Neuronal stem cell (in vitro differentiated cells): ENCODE measurements at regions not wholly inside any gene's neighbourhood (a gene's known extent, or its start where the extent isn't known, plus 50 kb on each side); places are given as distances from the start of the nearest gene placed in this dataset.

ENCODE experiments used
- DNase-seq: peaks from one replicate; pipeline ENCODE4 v3.0.0-alpha.2; 2013; ENCODE audit warnings: low spot score
- H2AFZ ChIP-seq: one replicate; pipeline ENCODE4 v1.6.1; 2013; ENCODE audit warnings: mild to moderate bottlenecking, low read length, inconsistent platforms
- H2AK5ac ChIP-seq: 2 replicates; pipeline ENCODE4 v1.6.1; 2013; ENCODE audit warnings: low read depth, mild to moderate bottlenecking, inconsistent platforms, low read length, moderate library complexity, mixed read lengths
- H2BK120ac ChIP-seq: 2 replicates; pipeline ENCODE4 v1.6.1; 2013; ENCODE audit warnings: low read depth, mild to moderate bottlenecking, inconsistent platforms, low read length, moderate library complexity, mixed read lengths
- H2BK12ac ChIP-seq: one replicate; pipeline ENCODE4 v1.6.1; 2013; ENCODE audit warnings: low read length, inconsistent platforms
- H2BK15ac ChIP-seq: 2 replicates; pipeline ENCODE4 v1.6.1; 2013; ENCODE audit warnings: mild to moderate bottlenecking, low read length, inconsistent platforms, mixed read lengths
- H2BK5ac ChIP-seq: one replicate; pipeline ENCODE4 v1.6.1; 2013; ENCODE audit warnings: inconsistent platforms, mild to moderate bottlenecking, low read length, moderate library complexity
- H3K14ac ChIP-seq: one replicate; pipeline ENCODE4 v1.6.1; 2013; ENCODE audit warnings: low read length, inconsistent platforms
- H3K18ac ChIP-seq: 2 replicates; pipeline ENCODE4 v1.6.1; 2013; ENCODE audit warnings: low read length, inconsistent platforms
- H3K23ac ChIP-seq: 2 replicates; pipeline ENCODE4 v1.6.1; 2013; ENCODE audit warnings: low read depth, mild to moderate bottlenecking, mixed read lengths, low read length, inconsistent platforms; ENCODE audit not compliant: poor library complexity
- H3K27ac ChIP-seq: replicated peaks from 3 replicates; pipeline ENCODE4 v1.5.1; 2013; ENCODE audit warnings: low read length, inconsistent platforms
- H3K27me3 ChIP-seq, 3 experiments: 2 replicates each; pipeline ENCODE4 v1.6.1; 2013; ENCODE audit warnings: low read length in 3 of 3, mild to moderate bottlenecking in 2 of 3, inconsistent platforms in 1 of 3, low read depth in 1 of 3, mixed read lengths in 1 of 3, moderate library complexity in 1 of 3; ENCODE audit not compliant: control insufficient read depth in 3 of 3, insufficient read depth in 3 of 3
- H3K36me3 ChIP-seq, 2 donors: replicated peaks in 1 of 2; 2 replicates each; pipeline ENCODE4 v1.6.1; 2013; ENCODE audit warnings: low read length in 2 of 2; ENCODE audit not compliant: control insufficient read depth in 2 of 2, insufficient read depth in 2 of 2
- H3K4ac ChIP-seq: 2 replicates; pipeline ENCODE4 v1.6.1; 2013; ENCODE audit warnings: inconsistent platforms, mild to moderate bottlenecking, low read length, moderate library complexity
- H3K4me1 ChIP-seq, 2 donors: 1 replicate in 1 of 2; 2 replicates in 1 of 2; pipeline ENCODE4 v1.6.1; 2013; ENCODE audit warnings: low read length in 2 of 2, low read depth in 1 of 2; ENCODE audit not compliant: control insufficient read depth in 2 of 2, insufficient read depth in 1 of 2
- H3K4me2 ChIP-seq: one replicate; pipeline ENCODE4 v1.6.1; 2013; ENCODE audit warnings: mild to moderate bottlenecking, low read length, inconsistent platforms; ENCODE audit not compliant: insufficient read depth, poor library complexity, severe bottlenecking
- H3K4me3 ChIP-seq, 2 donors: 2 replicates each; pipeline ENCODE4 v1.5.1; 2013; ENCODE audit warnings: low read length in 2 of 2, mild to moderate bottlenecking in 2 of 2, inconsistent platforms in 1 of 2, moderate library complexity in 1 of 2
- H3K79me1 ChIP-seq: one replicate; pipeline ENCODE4 v1.6.1; 2013; ENCODE audit warnings: low read depth, mild to moderate bottlenecking, inconsistent platforms, low read length, moderate library complexity
- H3K9ac ChIP-seq: one replicate; pipeline ENCODE4 v1.6.1; 2013; ENCODE audit warnings: mild to moderate bottlenecking, low read depth, low read length, inconsistent platforms; ENCODE audit not compliant: poor library complexity
- H3K9me3 ChIP-seq, 2 donors: replicated peaks in 1 of 2; 2 replicates each; pipeline versions ENCODE3 to v1.6.1; 2013; ENCODE audit warnings: low read length in 2 of 2, mild to moderate bottlenecking in 2 of 2, inconsistent platforms in 1 of 2, low read depth in 1 of 2, mixed read lengths in 1 of 2, moderate library complexity in 1 of 2; ENCODE audit not compliant: control insufficient read depth in 2 of 2, insufficient read depth in 1 of 2
- H4K8ac ChIP-seq: one replicate; pipeline ENCODE4 v1.6.1; 2013; ENCODE audit warnings: low read depth, mild to moderate bottlenecking, inconsistent platforms, low read length, moderate library complexity
- H4K91ac ChIP-seq: one replicate; pipeline ENCODE4 v1.6.1; 2013; ENCODE audit warnings: low read length, low read depth, mild to moderate bottlenecking, inconsistent platforms; ENCODE audit not compliant: poor library complexity
- WGBS, 2 donors: extraction: QIAGEN DNeasy Blood & Tissue Kit; methylation state at CpG; one replicate each; pipeline ENCODE4 v1.1.7; 2013; ENCODE audit warnings: missing lambda C conversion rate in 2 of 2, mixed read lengths in 1 of 2; ENCODE audit not compliant: insufficient read length in 2 of 2, insufficient replicate concordance in 1 of 2; ENCODE audit errors: extremely low coverage in 2 of 2; 5-methylcytosine and 5-hydroxymethylcytosine counted together

- DNase-seq: no peak
- Histone ChIP-seq H3K79me1 (no peaks in the 10 kb centered on the region), H3K27ac (no peak overlapping the region), H4K8ac (no peak overlapping the region), H3K9ac (no peak overlapping the region), H4K91ac (no peak overlapping the region), H3K27me3 (peaks cover 0 to 3% (median 0%) of the 10 kb centered on the region in 3 experiments), H2BK15ac (no peak overlapping the region), H3K9me3 (peaks cover 0 to 2% of the 10 kb centered on the region in 2 donors), H3K4me1 (no peaks in the 10 kb centered on the region), H3K14ac (no peak overlapping the region), H2BK5ac (no peak overlapping the region), H2AFZ (no peak overlapping the region), H3K4me2 (no peak overlapping the region), H3K36me3 (no peaks in the 10 kb centered on the region), H3K4ac (no peak overlapping the region), H3K18ac (peak overlapping the region; percentile 37), H2BK12ac (no peak overlapping the region), H3K4me3 (no peak overlapping the region), H2AK5ac (no peak overlapping the region), H3K23ac (no peak overlapping the region), H2BK120ac (no peak overlapping the region)
- no CpG with 5 or more reads among the region's 5 CpGs for WGBS, 2 donors
Measured at GRCh38 chr21:35603494-35603893, 456.8 kb downstream of the SETD4 start.

- Histone ChIP-seq H2BK5ac (no peak overlapping the region), H3K4ac (no peak overlapping the region), H4K91ac (no peak overlapping the region), H3K79me1 (no peaks in the 10 kb centered on the region), H2BK15ac (no peak overlapping the region), H3K36me3 (no peaks in the 10 kb centered on the region), H2BK12ac (no peak overlapping the region), H4K8ac (no peak overlapping the region), H3K9ac (no peak overlapping the region), H2BK120ac (no peak overlapping the region), H2AFZ (no peak overlapping the region), H3K9me3 (peaks cover 0 to 2% of the 10 kb centered on the region in 2 donors), H3K23ac (no peak overlapping the region), H3K27ac (no peak overlapping the region), H3K14ac (no peak overlapping the region), H2AK5ac (no peak overlapping the region), H3K27me3 (peaks cover 0 to 3% (median 0%) of the 10 kb centered on the region in 3 experiments), H3K4me3 (no peak overlapping the region), H3K4me2 (no peak overlapping the region), H3K4me1 (no peaks in the 10 kb centered on the region), H3K18ac (no peak overlapping the region)
- DNase-seq: no peak
- no CpG with 5 or more reads among the region's 7 CpGs for WGBS, 2 donors
Measured at GRCh38 chr21:35602811-35603362, 457.4 kb downstream of the SETD4 start.

GRCh38 chr21:35601211-35601610, 459.1 kb downstream of the SETD4 start:
- no peaks in the 10 kb centered on the region for H3K36me3 ChIP-seq
- no peak overlapping the region for H3K4ac ChIP-seq
- H2AFZ ChIP-seq: no peak overlapping the region
- no peaks in the 10 kb centered on the region for H3K9me3 ChIP-seq
- peaks cover 0 to 3% (median 0%) of the 10 kb centered on the region in 3 experiments for H3K27me3 ChIP-seq
- H2BK5ac ChIP-seq: no peak overlapping the region
- no peak overlapping the region for H3K14ac ChIP-seq
- H2AK5ac ChIP-seq: no peak overlapping the region
- no peaks in the 10 kb centered on the region for H3K4me1 ChIP-seq
- no peak overlapping the region for H4K91ac ChIP-seq
- no peak overlapping the region for H4K8ac ChIP-seq
- H2BK12ac ChIP-seq: no peak overlapping the region
- H3K79me1 ChIP-seq: no peaks in the 10 kb centered on the region
- no peak overlapping the region for H3K23ac ChIP-seq
- no peak overlapping the region for H3K9ac ChIP-seq
- H2BK120ac ChIP-seq: no peak overlapping the region
- WGBS, 2 donors: no CpG with 5 or more reads among the region's 4 CpGs
- no peak for DNase-seq
- no peak overlapping the region for H3K4me2 ChIP-seq
- no peak overlapping the region for H3K18ac ChIP-seq
- H2BK15ac ChIP-seq: no peak overlapping the region
- H3K27ac ChIP-seq: no peak overlapping the region
- H3K4me3 ChIP-seq: no peak overlapping the region

- Histone ChIP-seq H3K27ac (no peak overlapping the region), H3K4me3 (no peak overlapping the region), H3K4me1 (no peaks in the 10 kb centered on the region), H2BK12ac (no peak overlapping the region), H2AFZ (no peak overlapping the region), H3K9ac (no peak overlapping the region), H3K27me3 (peaks cover 0 to 3% (median 0%) of the 10 kb centered on the region in 3 experiments), H2AK5ac (no peak overlapping the region), H3K14ac (no peak overlapping the region), H3K79me1 (no peaks in the 10 kb centered on the region), H2BK5ac (no peak overlapping the region), H3K36me3 (no peaks in the 10 kb centered on the region), H2BK120ac (no peak overlapping the region), H4K91ac (no peak overlapping the region), H3K23ac (no peak overlapping the region), H4K8ac (no peak overlapping the region), H3K4me2 (no peak overlapping the region), H2BK15ac (no peak overlapping the region), H3K4ac (no peak overlapping the region), H3K9me3 (no peaks in the 10 kb centered on the region), H3K18ac (no peak overlapping the region)
- no CpG with 5 or more reads among the region's 8 CpGs for WGBS, 2 donors
- no peak for DNase-seq
Measured at GRCh38 chr21:35599164-35599563, 461.2 kb downstream of the SETD4 start.
